ENCODE measurements at regions not wholly inside any gene's neighbourhood (a gene's known extent, or its start where the extent isn't known, plus 50 kb on each side); places are given as distances from the start of the nearest gene placed in this dataset.

- DNase-seq, result no peak
These were observed 251.2 kb upstream of the PMEPA1 start for GRCh38 chr20:57960803-57961575.

GRCh38 chr20:57959589-57959988, 249.8 kb upstream of the PMEPA1 start:
- DNase-seq, result no peak

- no peak for DNase-seq
These were observed 249.2 kb upstream of the PMEPA1 start for GRCh38 chr20:57959018-57959417.

GRCh38 chr20:57958050-57958420, 248.2 kb upstream of the PMEPA1 start:
- no peak for DNase-seq

- DNase-seq, result no peak
These were observed 247.7 kb upstream of the PMEPA1 start for GRCh38 chr20:57957411-57958049.

GRCh38 chr20:57953638-57954037, 243.8 kb upstream of the PMEPA1 start:
- DNase-seq, result peak; percentile 44

GRCh38 chr20:57952136-57952535, 242.3 kb upstream of the PMEPA1 start:
- DNase-seq, result no peak

GRCh38 chr20:57951549-57951948, 241.7 kb upstream of the PMEPA1 start:
- DNase-seq, result no peak

- no peak for DNase-seq
These were observed 241.1 kb upstream of the PMEPA1 start for GRCh38 chr20:57950764-57951485.

GRCh38 chr20:57948180-57948955, 238.6 kb upstream of the PMEPA1 start:
- DNase-seq, result no peak

GRCh38 chr20:57947421-57948179, 237.8 kb upstream of the PMEPA1 start:
- DNase-seq, result no peak

- DNase-seq, result no peak
These were observed 236.9 kb upstream of the PMEPA1 start for GRCh38 chr20:57946559-57947315.

- DNase-seq, result no peak
These were observed 235.2 kb upstream of the PMEPA1 start for GRCh38 chr20:57944988-57945387.

- DNase-seq, result no peak
These were observed 234.1 kb upstream of the PMEPA1 start for GRCh38 chr20:57943950-57944349.

GRCh38 chr20:57943291-57943690, 233.5 kb upstream of the PMEPA1 start:
- no peak for DNase-seq

- DNase-seq, result peak; percentile 11
These were observed 232.0 kb upstream of the PMEPA1 start for GRCh38 chr20:57941604-57942381.

- no peak for DNase-seq
These were observed 231.2 kb upstream of the PMEPA1 start for GRCh38 chr20:57940868-57941522.

- DNase-seq, result no peak
These were observed 230.6 kb upstream of the PMEPA1 start for GRCh38 chr20:57940376-57940775.

- no peak for DNase-seq
These were observed 229.7 kb upstream of the PMEPA1 start for GRCh38 chr20:57939499-57939898.
